IPS DF 4.7 (cell line): ENCODE measurements at regions not wholly inside any gene's neighbourhood (a gene's known extent, or its start where the extent isn't known, plus 50 kb on each side); places are given as distances from the start of the nearest gene placed in this dataset.

Experiments
- DNase-seq: peaks from one replicate; pipeline ENCODE4 v3.0.0-alpha.2; 2013; ENCODE audit warnings: low spot score; ENCODE audit errors: extremely low read depth

GRCh38 chr13:92938486-92939020 lies 288.1 kb upstream of the GPC6 start:
- DNase-seq, result no peak

DNA sequence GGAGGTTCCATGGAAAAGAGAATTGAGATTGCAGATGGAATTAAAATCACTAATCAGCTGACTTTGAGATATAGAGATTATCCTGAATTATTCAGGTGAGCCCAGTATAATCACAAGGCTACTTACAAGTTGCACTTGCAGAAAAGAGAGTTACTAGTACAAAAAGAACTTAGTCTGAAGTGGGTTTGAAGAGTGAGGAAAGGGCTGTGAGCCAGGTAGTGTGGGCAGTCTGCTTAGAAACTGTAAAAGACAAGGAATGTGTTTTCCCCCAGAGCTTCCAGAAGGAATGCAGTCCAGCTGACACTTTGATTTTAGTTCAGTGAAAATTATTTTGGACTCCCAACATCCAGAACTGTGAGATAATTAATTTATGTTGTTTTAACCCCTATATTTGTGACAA lies 285.4 kb upstream of the GPC6 start:
- no peak for DNase-seq

DNA sequence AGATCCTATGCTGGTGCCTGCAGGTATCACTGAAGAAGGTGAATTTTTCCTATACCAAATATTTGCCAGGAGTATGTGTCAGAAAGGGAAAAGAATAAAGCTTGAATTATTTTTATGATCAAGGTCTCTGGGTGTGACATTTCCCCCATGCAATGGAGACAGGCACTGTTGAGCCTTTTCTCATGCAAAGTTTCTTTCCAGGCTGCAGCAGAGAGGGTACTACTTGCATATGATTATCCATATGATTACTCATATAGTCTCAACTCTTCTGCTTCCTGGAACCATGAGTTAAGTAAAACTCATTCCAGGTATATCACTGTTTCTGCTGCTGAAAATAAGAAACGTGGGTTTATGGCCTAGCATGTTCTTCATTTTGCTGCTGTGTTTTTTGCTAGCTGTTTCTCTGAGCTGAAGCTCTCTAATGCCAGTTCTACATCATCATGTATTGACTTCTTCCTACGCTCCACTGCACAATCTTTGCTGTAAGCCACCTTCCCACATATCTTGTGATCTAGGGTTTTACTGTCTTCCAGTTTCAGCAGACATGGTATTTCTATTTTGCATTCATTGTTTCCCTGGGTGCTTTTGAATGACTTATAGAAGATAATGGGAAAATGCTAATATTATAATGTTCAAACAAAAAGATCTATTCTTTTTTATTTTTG lies 278.7 kb upstream of the GPC6 start:
- no peak for DNase-seq

DNA sequence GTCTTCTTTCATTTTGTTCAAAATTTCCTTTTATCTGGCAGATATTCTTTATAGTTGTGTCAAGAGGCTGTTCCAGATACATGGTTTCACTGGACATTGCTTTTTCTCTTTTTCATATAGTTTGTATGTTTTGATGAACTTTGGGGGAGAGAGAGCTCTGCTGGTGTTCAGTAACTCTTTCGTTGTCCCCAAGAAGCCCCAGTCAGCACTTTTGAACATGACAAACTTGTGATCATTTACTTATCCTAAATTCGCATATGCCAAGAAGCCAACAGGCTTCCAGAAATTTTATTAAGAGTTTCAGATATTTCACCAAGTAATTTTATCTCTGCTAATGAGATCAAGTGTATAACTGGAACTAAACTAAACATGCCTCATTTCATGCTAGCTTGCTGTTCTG lies 275.8 kb upstream of the GPC6 start:
- DNase-seq, result no peak

- DNase-seq, result no peak
These were observed 275.2 kb upstream of the GPC6 start for GRCh38 chr13:92951273-92951890.

GRCh38 chr13:92952161-92952560 lies 274.4 kb upstream of the GPC6 start:
- DNase-seq, result no peak

DNA sequence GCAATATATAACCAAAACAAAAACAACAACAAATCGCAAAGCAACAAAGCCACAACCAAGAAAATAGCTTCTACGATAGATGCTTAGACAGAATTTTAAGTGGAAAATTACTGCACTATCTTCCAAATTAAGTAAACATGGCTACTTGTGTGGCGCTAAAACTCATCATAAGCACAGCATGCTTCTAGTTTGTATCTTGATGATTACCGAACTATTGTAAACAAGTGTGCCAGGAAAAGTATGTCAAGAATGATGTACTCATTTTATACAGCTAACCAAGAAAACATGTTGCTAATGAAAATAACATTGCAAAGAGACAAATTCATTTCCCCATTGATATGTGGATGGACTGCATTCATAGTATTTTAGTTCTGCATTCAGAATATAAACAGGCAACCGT lies 271.9 kb upstream of the GPC6 start:
- no peak for DNase-seq

- no peak for DNase-seq
These were observed 266.8 kb upstream of the GPC6 start for GRCh38 chr13:92959790-92960189.

- no peak for DNase-seq
These were observed 263.6 kb upstream of the GPC6 start for GRCh38 chr13:92963029-92963428.

DNA sequence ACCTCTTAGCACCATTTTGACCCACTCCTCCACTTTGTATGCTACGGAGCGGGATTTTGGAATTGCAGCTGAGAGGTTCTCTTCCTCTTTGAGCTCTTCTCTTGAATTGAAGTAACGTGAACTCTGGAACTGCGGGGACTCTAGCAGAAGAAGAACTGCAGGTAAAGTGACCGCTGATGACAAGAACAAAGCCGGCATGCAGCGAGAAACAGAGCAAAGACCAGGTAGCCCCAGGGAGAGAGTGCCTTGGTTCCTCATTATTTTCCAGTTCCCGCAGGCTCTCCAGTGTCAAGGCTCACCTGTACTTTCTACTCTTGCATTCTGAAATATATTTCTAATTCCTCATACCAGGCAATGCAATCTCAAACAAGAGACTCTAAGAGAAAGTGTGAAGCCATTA lies 260.3 kb upstream of the GPC6 start:
- DNase-seq, result no peak

GRCh38 chr13:92966900-92967299 lies 259.7 kb upstream of the GPC6 start:
- DNase-seq, result no peak

- no peak for DNase-seq
These were observed 258.7 kb upstream of the GPC6 start for GRCh38 chr13:92967923-92968322.

DNA sequence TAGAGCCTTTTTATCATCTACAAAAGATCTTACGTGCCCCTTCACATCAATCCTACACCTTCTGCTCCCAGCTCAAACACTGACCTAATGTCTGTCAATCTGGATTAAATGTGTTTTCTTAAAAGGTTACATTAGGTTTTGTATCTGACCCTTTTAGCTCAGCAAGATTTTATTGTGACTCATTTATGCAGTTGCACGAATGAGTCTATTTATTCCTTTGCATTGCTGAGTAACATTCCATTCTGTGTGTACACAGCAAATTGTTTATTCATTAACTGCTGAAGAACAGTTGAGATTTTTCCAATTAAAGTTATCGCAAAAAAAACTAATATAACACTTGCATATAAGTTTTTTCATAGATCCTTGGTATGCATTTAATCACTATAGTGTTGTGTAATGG lies 253.9 kb upstream of the GPC6 start:
- no peak for DNase-seq

- no peak for DNase-seq
These were observed 251.6 kb upstream of the GPC6 start for GRCh38 chr13:92974905-92975429.

- no peak for DNase-seq
These were observed 249.9 kb upstream of the GPC6 start for GRCh38 chr13:92976657-92977056.

DNA sequence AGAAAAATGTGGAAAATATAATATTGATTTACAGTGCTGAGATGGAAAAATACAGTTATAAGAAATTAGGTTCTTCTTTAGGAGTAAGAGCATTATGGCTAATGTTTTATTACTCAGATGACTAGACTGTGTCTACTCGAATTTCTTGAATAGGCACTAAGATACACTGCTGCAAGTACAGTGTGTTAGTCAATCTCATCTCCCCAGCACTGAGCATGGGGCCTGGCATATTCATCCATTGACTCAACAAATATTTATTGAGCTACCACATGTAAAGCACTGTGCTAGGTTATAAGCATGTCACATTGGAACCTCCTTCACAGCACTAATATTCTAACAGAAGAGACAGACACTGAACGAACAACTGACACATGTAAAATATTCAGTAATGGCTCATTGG lies 242.5 kb upstream of the GPC6 start:
- DNase-seq, result no peak

DNA sequence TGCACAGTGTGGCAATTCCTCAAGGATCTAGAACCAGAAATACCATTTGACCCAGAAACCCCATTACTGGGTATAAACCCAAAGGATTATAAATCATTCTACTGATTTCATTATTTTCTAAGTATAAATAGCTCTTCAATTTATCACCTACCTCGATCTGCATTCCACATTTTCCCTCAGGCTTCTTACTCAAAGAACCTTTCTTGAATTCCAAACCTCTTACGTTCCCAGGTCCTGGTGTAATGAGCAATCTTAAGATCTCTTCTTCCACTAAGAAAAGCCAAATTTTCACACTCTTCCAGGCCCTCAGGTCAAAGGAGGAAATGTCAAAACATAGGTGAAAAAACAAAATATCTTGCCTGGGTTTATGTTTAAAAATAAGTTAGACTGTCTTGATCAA lies 237.3 kb upstream of the GPC6 start:
- no peak for DNase-seq

- DNase-seq, result no peak
These were observed 234.9 kb upstream of the GPC6 start for GRCh38 chr13:92991692-92992091.

DNA sequence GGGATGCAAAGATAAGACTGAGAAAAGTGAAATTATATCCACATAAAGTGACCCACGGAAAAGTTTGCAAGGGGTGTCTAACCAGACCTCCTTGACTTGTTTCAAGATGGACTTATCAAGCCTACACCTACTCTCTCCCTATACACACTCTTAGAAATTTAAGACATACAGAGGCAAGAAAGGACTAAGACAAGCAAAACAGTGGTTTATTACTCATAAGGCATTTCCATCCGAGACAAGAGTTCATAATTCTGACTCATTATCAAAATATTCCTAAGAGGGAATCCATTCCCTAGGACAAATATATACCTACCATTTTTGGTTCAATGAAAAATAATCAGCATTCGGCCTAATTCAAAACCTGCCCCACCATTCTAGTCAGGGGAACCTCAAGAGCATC lies 232.6 kb upstream of the GPC6 start:
- DNase-seq, result no peak

DNA sequence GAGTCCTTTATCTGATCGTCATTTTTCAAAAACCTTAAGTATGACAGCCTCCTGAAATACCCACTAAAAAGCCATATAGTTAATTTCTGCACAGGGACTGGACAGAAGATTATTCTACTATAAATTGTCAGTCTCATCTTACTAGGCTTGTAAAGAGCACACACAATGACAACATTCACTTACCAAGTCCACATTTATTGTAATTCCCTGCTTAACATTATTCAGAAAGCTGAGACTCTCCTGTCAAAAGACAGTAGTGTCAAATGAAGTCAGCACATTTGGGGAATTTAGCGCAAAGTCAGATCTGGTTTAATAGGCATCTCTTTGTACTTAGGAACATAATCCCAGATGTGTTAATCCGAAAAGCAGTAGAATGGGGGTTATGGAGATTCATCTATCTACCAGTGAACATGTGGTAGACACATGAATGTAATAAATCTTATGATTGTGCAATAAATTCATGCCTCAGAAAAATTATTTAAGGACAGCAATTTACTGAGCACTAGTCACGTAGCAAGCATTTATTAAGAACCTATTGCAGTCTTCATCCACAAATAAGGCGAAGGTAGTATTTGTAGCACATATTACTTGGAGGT lies 224.6 kb upstream of the GPC6 start:
- no peak for DNase-seq

DNA sequence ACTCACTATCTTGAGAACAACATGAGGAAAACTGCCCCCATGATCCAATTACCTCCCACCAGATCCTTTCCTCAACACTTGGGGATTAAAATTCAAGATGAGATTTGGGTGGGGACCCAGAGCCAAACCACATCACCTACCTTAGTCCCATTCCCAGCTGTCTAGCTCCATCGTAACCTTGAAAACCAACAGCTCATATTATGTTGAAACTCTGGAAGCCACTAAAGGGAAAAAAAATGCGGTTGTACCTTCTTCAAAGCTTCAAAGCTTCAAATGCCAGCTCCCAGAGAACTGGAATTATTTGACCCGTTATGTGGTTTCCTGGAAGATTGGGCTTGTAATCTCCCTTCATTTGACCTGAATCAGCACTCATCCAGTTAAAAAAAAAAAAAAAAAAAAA lies 223.1 kb upstream of the GPC6 start:
- DNase-seq, result no peak

DNA sequence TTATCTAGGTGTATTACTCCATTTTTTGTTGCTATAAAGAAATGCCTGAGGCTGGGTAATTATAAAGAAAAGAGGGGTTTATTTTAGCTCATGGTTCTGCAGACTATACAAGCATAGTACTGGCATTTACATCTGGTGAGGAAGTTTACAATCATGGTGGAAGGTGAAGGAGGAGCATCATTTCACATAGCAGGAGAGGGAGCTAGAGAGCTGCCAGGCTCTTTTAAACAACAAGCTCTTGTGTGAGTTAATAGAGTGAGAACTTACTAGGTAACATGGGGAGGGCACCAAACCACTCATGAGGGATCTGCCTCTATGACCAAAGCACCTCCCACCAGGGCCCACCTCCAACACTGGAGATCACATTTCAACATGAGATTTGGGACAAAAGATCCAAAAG lies 221.7 kb upstream of the GPC6 start:
- DNase-seq, result peak; percentile 19

GRCh38 chr13:93007928-93008327 lies 218.7 kb upstream of the GPC6 start:
- DNase-seq, result no peak
